ENCODE measurements at regions not wholly inside any gene's neighbourhood (a gene's known extent, or its start where the extent isn't known, plus 50 kb on each side); places are given as distances from the start of the nearest gene placed in this dataset.

DNA sequence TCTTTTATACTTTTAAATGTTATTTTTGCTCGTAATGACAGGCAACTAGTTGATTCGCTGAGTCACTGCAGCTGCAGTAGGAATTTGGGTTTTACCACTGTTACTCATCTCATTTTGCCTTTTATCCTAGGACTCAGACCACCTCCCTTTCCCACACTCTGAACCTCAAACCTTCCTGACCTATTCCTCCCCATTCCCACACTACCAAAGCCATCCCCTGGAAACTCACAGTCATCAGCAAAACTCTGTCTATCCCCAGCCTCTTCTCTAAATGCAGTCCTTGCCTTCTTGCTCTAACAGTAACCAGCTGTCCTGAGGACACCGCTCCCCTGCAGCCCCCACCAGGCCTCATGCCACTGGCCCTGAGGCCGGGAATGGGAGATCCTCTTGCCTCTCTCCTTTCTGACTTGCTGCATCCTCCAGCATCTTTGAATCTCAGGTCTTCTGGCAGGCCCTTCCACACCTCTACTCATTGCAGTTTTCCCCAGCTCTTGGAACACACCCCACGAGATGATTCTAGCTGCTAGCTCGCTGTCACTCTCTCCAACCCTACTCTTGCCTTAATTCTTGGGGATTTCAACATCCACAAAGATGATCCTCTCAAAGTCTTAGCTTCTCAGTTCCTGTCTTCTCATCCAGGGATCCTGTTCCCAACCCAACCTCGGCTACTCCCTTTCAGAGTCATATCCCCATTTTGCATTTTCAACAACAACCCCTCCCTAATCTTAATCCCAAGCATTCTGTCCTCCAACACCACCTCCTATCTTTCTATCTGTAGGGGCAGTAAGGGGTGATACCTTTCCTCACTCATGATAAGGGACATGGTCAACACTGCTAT lies 55.9 kb upstream of the C3orf80 start:
- TF ChIP-seq, protein P1, sequence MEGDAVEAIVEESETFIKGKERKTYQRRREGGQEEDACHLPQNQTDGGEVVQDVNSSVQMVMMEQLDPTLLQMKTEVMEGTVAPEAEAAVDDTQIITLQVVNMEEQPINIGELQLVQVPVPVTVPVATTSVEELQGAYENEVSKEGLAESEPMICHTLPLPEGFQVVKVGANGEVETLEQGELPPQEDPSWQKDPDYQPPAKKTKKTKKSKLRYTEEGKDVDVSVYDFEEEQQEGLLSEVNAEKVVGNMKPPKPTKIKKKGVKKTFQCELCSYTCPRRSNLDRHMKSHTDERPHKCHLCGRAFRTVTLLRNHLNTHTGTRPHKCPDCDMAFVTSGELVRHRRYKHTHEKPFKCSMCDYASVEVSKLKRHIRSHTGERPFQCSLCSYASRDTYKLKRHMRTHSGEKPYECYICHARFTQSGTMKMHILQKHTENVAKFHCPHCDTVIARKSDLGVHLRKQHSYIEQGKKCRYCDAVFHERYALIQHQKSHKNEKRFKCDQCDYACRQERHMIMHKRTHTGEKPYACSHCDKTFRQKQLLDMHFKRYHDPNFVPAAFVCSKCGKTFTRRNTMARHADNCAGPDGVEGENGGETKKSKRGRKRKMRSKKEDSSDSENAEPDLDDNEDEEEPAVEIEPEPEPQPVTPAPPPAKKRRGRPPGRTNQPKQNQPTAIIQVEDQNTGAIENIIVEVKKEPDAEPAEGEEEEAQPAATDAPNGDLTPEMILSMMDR (IDR thresholded peaks at IDR 0.05), result no peak
- TF ChIP-seq POLR2A (IDR thresholded peaks at IDR 0.05), result no peak
- no peaks in the 10 kb centered on the region for H3K27me3 ChIP-seq
- no peaks in the 10 kb centered on the region for H3K9me3 ChIP-seq
- WGBS, 2 donors, result 70 to 77% methylated on average over 7 of the region's 7 CpGs
- no peaks in the 10 kb centered on the region for H3K36me3 ChIP-seq (ENCODE audit: low read depth, missing control alignments)
- no peak overlapping the region for H3K27ac ChIP-seq
- H3K4me3 ChIP-seq, result no peak overlapping the region
- DNase-seq, result no peak
- intact Hi-C loops (cut with DNase I; ENCODE audit: low total_unique reads), result no loop called here
- H3K4me1 ChIP-seq, result no peaks in the 10 kb centered on the region

DNA sequence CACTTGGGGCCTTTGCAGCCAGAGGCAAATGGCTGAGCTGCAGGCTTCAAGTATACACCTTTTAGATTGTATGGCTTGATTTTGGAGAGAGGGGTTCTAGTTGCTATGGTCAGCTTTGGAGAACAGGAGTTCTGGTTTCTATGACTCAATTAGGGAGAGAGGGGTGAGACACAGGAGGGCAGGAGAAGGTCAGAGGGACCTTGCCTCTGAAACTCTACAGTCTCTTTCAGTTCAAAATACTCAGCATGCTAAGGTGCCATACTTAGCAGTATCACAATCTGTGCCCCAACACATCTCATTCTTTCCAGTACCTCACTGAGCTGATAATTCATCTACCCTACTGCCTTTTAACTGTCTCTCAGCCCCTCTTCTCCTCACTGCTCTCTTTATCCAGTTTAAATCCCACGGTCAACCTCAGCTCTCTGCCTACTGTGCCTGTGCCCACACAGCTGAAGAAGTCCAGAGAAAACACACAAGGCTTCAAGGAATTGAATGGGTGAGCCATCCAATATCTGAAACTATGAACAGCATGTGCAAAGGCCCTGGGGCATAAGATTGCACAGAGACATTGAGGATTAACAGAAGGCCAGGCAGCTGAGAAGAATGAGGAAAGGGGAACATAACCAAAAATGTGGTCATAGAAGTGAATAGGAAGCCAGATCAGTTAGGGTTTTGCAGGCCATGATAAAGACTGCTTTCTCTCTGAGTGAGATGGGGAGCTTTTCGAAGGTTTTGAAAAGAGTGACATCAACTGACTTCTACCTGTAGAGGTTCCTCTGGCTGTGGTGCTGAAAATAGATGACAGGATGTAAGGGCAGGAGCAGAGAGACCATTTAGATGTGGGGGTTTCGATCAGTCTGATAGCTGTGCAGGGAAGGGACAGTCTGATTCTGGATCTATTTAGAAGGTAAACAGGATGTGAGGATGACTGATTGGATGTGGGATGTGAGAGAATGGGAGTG lies 54.5 kb upstream of the C3orf80 start:
- Histone ChIP-seq H3K4me3 (no peak overlapping the region), H3K27ac (no peak overlapping the region), H3K36me3 (ENCODE audit: low read depth, missing control alignments) (no peaks in the 10 kb centered on the region), H3K27me3 (no peaks in the 10 kb centered on the region), H3K4me1 (no peaks in the 10 kb centered on the region), H3K9me3 (no peaks in the 10 kb centered on the region)
- 88 to 94% methylated on average over 3 of the region's 3 CpGs for WGBS, 2 donors
- intact Hi-C loops (cut with DNase I; ENCODE audit: low total_unique reads), result no loop called here
- no peak for DNase-seq
- TF ChIP-seq POLR2A (IDR thresholded peaks at IDR 0.05), result no peak
- TF ChIP-seq, protein P1 (IDR thresholded peaks at IDR 0.05), result no peak

DNA sequence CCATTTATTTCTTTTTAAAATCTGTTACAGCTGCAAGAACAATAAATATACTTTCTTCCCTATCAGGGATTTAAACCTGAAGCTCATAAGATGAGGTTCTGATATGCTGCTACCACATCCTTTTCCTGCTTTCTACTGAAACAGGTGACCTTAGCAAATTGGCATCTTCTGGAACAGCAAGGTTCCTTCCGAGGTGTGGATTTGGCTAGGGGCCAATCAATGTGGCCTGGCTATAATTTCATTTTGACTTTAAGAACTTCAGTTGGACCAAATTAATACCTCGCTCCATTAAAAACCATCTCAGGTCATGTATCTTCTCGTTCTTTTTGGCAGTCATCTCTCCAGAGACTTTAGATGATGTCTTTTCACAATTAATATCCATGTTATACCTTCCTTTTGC lies 53.4 kb upstream of the C3orf80 start:
- no peaks in the 10 kb centered on the region for H3K27me3 ChIP-seq
- intact Hi-C loops (cut with DNase I; ENCODE audit: low total_unique reads), result no loop called here
- 74 to 78% methylated on average over 3 of the region's 3 CpGs for WGBS, 2 donors
- TF ChIP-seq POLR2A (IDR thresholded peaks at IDR 0.05), result no peak
- TF ChIP-seq, protein P1 (IDR thresholded peaks at IDR 0.05), result no peak
- no peaks in the 10 kb centered on the region for H3K9me3 ChIP-seq
- H3K4me3 ChIP-seq, result no peak overlapping the region
- no peaks in the 10 kb centered on the region for H3K4me1 ChIP-seq
- no peak overlapping the region for H3K27ac ChIP-seq
- H3K36me3 ChIP-seq (ENCODE audit: low read depth, missing control alignments), result no peaks in the 10 kb centered on the region
- no peak for DNase-seq

DNA sequence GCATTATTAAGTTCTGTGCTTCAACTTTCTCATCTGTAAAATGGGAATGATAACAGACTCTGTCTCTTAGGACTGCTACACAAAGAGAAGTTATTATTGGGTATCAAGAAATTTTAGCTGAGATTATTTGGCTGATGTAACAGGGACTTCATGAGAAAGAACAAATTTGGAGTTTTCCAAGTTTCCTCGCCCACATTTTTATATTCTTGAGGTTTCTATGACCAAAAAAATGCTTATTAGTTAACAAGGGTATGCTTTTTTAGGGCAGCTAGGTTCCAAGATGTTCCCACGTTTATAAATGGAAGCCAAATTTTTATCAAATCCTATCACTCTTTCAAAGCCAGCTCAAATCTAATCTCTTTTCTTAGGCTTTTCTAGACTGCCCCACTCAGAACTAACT lies 50.6 kb upstream of the C3orf80 start:
- TF ChIP-seq, protein P1 (IDR thresholded peaks at IDR 0.05), result no peak
- no peak for TF ChIP-seq POLR2A (IDR thresholded peaks at IDR 0.05)
- Histone ChIP-seq H3K4me1 (no peaks in the 10 kb centered on the region), H3K36me3 (ENCODE audit: low read depth, missing control alignments) (no peaks in the 10 kb centered on the region), H3K9me3 (no peaks in the 10 kb centered on the region), H3K27ac (no peak overlapping the region), H3K4me3 (no peak overlapping the region), H3K27me3 (no peaks in the 10 kb centered on the region)
- DNase-seq, result no peak
- intact Hi-C loops (cut with DNase I; ENCODE audit: low total_unique reads), result no loop called here
- 63 to 65% methylated on average over 2 of the region's 2 CpGs for WGBS, 2 donors
